Stimulated activated CD8-positive, alpha-beta memory T cell treated with anti-CD3 and anti-CD28 coated beads, Interleukin-4, amount 100 ng/mL, for 24 hours (primary cell): ENCODE measurements at regions not wholly inside any gene's neighbourhood (a gene's known extent, or its start where the extent isn't known, plus 50 kb on each side); places are given as distances from the start of the nearest gene placed in this dataset.
"Not testable (repeated sequence)": the region's sequence is repeated elsewhere in the genome, so short reads cannot be mapped to it uniquely, and the experiment has no call there.

Source experiments
- DNase-seq: peaks from one replicate; pipeline ENCODE4 v3.0.0-alpha.2; 2020; ENCODE audit warnings: low read depth

DNA sequence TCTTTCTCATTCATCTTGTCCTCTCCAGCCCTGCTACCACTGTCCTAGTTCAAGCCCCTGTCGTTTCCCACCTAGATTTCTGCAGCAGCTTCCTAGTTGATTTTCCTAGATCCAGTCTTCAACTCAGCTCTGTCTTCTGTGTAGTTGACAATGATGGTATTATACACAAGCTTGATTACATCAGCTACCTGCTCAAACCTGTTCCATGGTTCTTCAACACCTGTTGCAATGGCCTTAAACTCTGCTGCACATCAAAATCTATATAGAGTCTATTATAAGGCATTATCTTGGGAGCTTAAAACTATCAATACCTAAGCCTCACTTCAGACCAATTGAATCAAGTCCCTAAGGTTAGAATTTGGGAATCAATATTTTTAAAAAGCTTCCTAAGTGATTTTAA is 71.7 kb upstream of the PELI2 start:
- no peak for DNase-seq

- DNase-seq = no peak
Observed at GRCh38 chr14:56046996-56047395, 71.2 kb upstream of the PELI2 start.

- DNase-seq = no peak
Observed at GRCh38 chr14:56049536-56049935, 68.7 kb upstream of the PELI2 start.

- DNase-seq = no peak
Observed at GRCh38 chr14:56055511-56055910, 62.7 kb upstream of the PELI2 start.

DNA sequence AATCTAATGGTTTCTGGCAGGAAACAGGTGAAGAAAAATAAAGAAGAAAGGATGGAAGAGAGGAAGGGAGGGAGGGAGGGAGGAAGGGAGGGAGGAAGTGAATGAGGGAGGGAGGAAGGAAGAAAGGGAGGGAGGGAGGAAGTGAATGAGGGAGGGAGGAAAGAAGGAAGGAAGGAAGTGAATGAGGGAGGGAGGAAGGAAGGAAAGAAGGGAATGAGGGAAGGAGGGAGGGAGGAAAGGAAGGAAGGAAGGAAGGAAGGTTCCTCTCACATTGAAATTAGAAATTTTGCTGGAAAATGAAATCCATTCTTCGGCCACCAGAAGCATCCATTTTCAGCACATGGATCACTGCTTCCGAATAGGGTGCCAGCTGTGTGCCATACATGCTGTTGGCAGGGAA is 62.2 kb upstream of the PELI2 start:
- DNase-seq = no peak

DNA sequence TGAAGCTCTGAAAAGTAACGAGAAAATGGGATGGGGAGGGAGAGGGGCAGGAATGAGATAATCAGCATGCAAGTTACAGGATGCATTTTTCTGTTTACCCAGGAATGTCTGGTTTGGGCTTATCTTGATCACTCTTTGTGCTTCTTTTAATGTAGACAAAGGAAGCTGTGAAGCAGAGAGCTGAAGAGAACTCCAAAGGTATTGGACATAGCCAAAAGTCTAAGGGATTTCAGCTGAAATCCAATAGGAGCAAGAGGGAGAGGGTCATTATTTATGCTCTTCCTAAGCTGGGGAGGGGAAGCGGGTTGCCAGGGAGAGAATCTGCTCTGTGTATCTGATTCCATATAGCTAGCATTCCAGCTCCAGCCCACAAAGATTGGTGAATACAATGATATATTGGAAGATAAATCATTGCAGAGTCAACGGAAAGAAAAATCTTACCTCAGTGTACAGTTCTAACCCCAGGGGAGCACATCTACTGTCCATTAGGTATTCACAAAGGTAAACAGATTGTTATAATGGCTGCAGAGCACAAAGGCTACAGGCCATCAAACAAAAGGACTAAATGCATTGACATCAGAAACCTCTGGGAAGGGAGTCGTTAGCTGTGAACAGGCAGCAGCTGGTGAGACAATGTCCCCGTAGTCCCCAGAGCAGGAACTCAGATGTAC is 61.0 kb upstream of the PELI2 start:
- DNase-seq = no peak

DNA sequence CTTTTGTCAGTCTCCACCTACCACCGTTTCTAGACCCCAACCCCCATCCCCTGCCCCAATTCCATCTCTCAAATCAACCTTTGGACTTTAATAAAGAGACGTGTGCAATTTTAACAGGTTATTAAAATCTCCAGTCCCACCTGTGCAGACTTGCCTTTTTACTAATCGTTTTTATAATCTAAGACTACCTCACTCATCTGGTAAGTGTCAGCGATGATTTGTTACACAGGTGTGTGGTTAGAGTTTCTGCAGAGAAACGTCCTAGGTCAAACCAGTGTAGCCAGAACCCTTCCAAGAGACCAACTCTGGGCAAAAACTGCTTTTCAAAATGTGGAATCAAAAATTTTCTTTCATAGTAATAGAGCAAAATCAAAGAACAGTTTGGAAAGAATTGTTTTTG is 60.4 kb upstream of the PELI2 start:
- DNase-seq = no peak

GRCh38 chr14:56059054-56059453 is 59.2 kb upstream of the PELI2 start:
- DNase-seq = no peak

DNA sequence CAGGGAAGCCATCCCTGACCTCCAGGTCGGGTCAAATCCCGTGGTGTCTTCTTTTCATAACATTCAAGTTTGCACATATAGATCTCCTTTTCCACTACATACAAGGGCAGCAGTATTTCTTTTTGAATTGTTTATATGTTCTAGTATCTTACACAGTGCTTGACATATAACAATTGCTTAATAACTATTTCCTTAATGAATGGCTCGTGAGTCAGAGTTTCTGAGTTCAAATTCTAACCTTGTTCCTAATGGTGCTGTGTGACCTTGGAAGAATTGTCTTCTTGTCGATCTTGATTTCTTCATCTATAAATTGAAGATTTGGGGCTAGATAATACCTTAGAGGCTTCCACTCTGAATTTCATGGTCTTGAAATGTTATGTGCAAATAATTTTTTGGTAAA is 57.2 kb upstream of the PELI2 start:
- DNase-seq = no peak

GRCh38 chr14:56063131-56063530 is 55.1 kb upstream of the PELI2 start:
- no peak for DNase-seq

DNA sequence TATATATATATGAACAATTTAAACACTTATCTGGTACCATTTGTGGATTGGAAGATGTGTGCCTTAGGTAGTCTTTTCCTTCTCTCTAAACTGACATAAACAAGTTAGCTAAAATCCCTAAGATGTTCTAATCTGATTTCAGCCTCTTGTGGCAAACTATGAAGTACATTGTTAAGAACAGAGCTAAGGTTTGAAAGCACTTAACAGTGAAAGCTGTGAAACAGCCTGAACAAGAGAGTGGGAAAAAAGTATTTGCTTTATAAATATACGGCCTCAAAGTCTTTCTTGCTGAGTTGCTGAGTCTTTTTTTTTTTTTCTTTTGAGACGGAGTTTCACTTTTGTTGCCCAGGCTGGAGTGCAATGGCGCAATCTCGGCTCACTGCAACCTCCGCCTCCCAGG is 53.7 kb upstream of the PELI2 start:
- no peak for DNase-seq

GRCh38 chr14:56065199-56065598 is 53.0 kb upstream of the PELI2 start:
- not testable (repeated sequence) for DNase-seq

- no peak for DNase-seq
Observed at GRCh38 chr14:56065621-56066290, 52.5 kb upstream of the PELI2 start.
